Putamen (tissue), 1 donor: ENCODE measurements at regions not wholly inside any gene's neighbourhood (a gene's known extent, or its start where the extent isn't known, plus 50 kb on each side); places are given as distances from the start of the nearest gene placed in this dataset.

Experiments used
- DNase-seq: peaks from one replicate; pipeline ENCODE4 v3.0.0-alpha.2; 2016; ENCODE audit warnings: low spot score

GRCh38 chr16:9523994-9524393, 432.6 kb downstream of the HAPSTR1 start:
- no peak for DNase-seq

DNA sequence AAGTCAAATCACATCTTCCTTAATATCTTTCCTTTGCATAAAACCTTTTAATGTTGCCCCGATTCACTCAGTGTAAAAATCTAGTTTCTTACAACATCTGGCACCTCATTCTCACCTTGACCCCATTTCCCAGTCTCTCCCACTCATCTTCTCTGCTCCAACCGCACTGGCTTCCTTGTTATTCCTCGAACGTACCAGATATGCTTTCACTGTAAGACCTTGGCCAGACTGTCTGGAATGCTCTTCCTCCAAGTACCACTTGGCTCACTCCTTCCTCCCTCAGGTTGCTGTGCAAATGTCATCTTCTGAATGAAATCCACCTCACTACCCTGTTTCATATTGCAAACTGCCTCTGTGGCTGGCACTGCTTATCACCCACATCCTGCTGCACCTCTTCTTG, 433.6 kb downstream of the HAPSTR1 start:
- no peak for DNase-seq

DNA sequence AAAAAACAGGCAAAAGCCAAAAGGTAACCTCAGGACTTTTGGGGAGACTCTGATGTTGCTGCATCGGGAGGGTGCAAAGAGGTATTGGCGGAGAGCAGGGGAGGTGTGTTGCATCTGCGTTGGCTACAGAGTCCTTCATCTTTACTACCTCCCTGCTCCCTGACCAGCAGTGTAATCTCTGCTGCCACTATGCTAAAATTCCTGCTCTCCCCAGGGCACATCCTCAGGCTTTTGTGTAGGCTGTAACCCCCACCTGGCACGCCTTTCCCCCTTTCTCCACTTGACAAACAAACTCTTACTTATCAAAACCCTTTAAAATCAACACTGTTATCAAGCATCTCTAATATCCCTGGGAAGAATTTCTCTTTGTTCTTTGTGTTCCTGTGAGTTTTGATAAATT, 435.3 kb downstream of the HAPSTR1 start:
- no peak for DNase-seq

DNA sequence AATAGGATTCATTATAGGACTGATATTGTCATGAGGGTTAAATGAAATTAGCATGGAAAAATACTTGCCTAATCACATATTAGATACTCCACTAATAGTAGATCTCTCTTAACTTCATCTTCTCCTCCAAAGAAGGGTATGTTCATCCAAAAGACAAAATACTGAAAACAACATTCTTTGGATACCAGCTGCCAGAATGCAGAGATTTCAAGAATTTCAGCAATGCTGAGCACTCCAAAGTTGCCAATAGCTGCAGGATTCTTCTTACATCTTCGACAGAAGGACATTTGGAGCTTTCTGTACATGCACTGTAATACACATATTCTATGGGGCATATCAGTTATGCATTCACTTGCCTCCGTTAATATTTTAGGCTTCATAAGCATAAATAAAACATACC, 436.5 kb downstream of the HAPSTR1 start:
- DNase-seq = no peak

DNA sequence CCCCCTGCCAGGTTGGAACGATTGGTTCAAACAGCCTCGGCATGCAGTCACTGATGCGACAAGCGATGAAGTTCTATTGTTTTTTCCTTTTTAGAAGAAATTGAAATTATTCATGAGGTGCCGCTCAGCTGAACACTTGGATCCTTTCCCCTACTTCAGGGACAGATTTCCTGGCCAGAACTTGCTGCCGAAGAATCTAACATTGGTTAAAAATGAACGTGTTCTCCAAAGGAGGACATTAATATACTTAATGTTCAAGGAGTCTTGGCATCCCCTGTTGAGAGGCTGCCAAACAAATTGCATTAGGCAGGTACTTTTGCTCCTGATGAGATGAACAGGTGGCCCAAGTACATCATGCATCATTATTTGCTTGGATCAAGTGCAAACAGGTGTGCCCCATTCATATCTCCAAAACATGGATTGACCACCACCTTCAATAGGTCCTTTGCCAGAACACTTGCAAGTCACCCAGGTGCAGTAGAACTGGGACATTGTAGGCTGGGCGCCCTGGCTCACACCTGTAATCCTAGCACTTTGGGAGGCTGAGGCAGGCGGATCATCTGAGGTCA, 437.2 kb downstream of the HAPSTR1 start:
- no peak for DNase-seq

- no peak for DNase-seq
Observed at GRCh38 chr16:9533042-9533441, 441.6 kb downstream of the HAPSTR1 start.

- no peak for DNase-seq
Observed at GRCh38 chr16:9534759-9535158, 443.3 kb downstream of the HAPSTR1 start.

GRCh38 chr16:9536905-9537304, 445.5 kb downstream of the HAPSTR1 start:
- DNase-seq = no peak

DNA sequence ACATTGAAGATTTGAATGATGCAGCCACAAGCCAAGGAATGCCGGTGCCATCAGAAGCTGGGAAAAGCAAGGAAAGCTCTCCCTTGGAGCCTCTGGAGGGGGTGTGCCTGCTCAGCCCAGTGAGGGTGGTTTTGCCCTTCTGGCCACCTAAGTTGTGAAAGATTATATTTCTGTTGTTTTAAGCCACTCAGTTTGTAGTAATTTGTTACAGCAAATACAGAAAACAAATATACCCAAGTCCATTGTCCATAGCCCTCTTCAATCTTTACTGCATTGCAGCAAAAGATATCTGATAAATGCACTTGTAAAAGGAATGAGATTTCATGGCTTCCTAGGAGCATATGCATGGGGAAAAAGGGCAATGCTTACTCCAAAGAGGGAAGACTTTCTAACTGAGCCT, 447.9 kb downstream of the HAPSTR1 start:
- DNase-seq = no peak

GRCh38 chr16:9541723-9542122, 450.3 kb downstream of the HAPSTR1 start:
- DNase-seq = no peak

- no peak for DNase-seq
Observed at GRCh38 chr16:9542165-9542755, 450.8 kb downstream of the HAPSTR1 start.

DNA sequence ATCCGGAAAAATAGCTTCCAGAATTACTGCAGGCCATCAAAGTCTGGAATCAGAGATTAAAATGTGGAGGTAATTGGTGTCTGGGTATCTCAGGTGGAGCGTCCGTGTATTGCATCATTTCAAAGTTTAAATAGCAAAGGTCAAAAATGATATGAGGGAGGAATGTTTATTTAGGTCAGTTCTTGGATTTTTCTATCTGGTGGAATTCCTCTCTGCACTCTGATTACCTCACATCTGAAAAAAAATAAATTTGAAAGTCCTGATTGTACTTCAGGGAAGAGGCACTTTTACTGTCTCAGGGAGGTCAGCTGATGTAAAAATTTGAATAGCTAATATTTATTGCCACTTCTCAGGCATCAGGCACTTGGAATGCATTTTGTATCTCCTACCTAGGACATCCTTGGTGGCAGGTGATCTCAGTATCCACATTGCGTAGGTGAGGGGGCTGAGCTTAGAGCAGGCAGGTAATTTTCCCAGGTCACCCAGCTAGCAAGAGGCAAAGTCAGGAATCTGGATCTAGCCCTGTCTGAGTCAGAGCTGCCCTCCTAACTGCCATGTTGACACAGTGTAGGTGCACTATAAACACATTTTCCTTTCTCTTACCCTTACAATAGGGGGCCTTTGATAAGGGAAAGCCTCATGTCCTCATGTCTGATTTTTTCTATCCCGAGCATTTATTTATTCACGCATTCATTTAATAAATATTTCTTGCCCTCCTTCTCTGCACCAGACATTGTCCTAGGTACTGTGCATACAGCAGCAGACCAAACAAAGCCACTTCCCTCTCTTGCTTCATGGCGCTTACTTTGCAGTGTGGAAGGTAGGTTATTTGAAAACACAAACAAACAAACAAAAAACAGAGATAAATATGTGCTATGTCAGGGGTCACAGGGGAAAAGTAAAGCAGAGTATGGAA, 454.3 kb downstream of the HAPSTR1 start:
- no peak for DNase-seq

DNA sequence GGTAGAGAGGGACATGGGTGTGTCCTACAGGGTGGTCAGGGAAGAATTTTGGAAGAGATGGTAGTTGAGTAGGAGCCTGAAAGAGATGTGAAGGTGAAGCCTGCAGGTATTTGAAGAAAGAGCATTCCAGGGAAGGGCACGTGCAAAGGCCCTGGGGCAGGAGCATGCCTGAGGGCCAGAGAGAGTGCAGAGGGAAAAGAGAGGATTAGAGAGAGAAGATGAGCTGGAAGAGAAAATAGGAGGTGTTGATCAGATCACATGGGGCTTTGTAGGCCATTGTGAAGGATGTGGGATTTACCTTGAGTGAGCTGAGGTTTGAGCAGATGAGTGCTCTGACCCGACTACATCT, 455.0 kb downstream of the HAPSTR1 start:
- no peak for DNase-seq

DNA sequence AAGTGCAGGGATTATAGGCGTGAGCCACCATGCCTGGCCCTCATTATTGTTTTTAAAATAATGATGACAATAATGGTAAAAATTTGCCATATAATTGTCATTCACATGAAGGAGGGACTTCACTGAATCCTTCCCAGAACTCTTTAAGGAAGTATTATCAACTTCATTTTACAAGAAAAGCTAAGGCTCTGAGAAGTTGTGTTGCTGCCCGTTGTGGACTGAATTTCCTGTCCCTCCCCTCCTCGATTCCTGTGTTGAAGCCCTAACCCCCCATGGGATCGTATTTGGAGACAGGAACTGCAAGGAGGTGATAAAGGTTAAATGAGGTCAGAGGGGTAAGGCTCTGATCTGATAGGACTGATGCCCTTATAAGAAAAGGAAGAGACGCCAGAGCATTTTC, 458.0 kb downstream of the HAPSTR1 start:
- no peak for DNase-seq

- no peak for DNase-seq
Observed at GRCh38 chr16:9555051-9555450, 463.6 kb downstream of the HAPSTR1 start.

- DNase-seq = no peak
Observed at GRCh38 chr16:9556949-9557665, 465.7 kb downstream of the HAPSTR1 start.

GRCh38 chr16:9557713-9558112, 466.3 kb downstream of the HAPSTR1 start:
- DNase-seq = no peak

DNA sequence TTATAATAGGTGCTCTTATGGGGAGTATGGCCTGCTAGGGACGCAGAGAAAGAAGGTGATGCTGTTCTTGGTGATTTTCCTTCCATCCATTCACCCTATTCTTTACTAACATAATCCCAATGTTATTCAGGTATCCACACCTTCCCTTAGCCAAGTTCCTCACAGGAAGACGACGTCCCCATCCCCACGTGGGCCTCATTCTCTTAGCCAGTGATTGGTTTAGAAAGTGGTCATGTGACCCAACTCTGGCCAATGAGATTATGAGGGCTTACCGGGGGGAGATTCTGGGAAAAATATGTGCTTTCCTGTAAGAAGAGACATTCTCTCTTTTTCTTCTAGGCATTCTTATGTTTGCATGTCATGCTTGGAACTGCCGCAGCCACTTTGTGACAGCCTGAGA, 474.7 kb downstream of the HAPSTR1 start:
- DNase-seq = no peak

DNA sequence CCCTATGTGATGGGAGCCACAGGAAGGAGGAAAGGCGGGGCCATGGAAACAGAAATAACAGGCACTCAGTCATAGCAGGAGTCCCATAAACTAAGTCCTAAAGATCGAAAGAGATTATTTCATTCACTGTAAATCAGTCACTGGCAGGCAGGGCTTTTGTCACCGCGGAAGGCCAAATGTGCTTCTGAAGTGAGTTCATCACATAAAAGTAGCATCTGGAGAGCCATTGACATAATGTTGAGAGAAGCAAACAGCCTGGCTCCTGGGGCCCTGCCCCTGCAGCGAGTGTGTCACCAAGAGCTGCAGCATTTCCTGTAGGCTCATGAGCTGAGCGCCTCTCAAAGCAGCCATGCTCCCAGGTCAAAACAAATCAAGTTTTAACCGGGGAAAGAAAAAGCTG, 476.2 kb downstream of the HAPSTR1 start:
- DNase-seq = no peak

DNA sequence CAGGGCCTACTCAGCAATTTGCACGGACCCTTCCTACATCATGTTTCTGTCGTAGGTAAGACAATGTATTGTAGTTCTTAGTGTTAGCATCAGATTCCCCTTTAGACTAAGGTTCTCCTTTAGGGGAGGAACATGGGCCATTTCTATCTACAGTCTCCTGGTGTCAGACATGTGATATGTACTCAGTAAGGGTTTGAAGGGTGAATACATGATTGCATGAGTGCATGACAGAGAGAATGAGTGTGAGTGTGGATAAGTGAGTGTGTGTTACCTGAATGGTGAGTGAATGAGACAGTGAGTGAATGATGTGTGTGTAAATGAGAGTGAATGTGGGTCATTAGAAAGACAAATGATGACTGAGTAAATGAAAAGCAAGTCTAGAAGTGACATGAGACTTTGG, 476.8 kb downstream of the HAPSTR1 start:
- DNase-seq = no peak

DNA sequence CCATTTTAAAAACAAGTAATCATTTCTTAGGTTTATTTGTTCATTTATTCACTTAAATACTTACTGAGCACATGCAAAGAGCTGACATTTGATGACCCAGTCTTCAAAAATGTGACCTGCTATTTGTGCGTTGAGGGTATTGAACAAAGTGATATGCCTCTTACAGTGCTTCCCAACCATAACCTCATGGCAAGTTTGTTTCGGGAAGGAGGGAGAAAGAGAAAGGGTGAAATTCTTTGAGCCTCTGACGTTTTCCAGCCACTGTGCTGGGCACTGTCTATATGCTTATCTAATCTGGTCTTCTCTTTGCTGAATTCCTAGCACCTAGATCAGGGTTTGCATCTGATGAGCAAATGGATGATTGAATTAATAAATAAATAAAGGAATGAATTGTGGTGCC, 479.1 kb downstream of the HAPSTR1 start:
- no peak for DNase-seq

- DNase-seq = no peak
Observed at GRCh38 chr16:9578459-9578858, 487.0 kb downstream of the HAPSTR1 start.

GRCh38 chr16:9580025-9580424, 488.6 kb downstream of the HAPSTR1 start:
- no peak for DNase-seq
